Gastroesophageal sphincter (tissue), 4 donors: ENCODE measurements at regions not wholly inside any gene's neighbourhood (a gene's known extent, or its start where the extent isn't known, plus 50 kb on each side); places are given as distances from the start of the nearest gene placed in this dataset.

ENCODE experiments used
- ATAC-seq: fragments of 150-250 bp; one replicate; pipeline ENCODE4 v1.9.1; 2016; ENCODE audit warnings: mild to moderate bottlenecking, moderate library complexity
- H3K27ac ChIP-seq, 4 donors: fragments of 200-600 bp; sonication (generic) in 3 of 4; 1 replicate in 3 of 4; 2 replicates in 1 of 4; pipeline ENCODE4 v1.5.1; 2016 to 2019
- H3K27me3 ChIP-seq: fragments of 200-600 bp; sonication (generic); one replicate; pipeline ENCODE4 v1.5.1; 2019
- H3K36me3 ChIP-seq, 2 donors: fragments of 200-600 bp; sonication (generic); one replicate each; pipeline ENCODE4 v1.5.1; 2019; ENCODE audit warnings: control low read depth in 1 of 2
- H3K4me1 ChIP-seq, 3 donors: fragments of 200-600 bp; sonication (generic); 1 replicate in 2 of 3; 2 replicates in 1 of 3; pipeline ENCODE4 v1.5.1; 2016 to 2019; ENCODE audit warnings: control low read depth in 2 of 3
- H3K4me3 ChIP-seq, 2 donors: fragments of 200-600 bp; sonication (generic); one replicate each; pipeline ENCODE4 v1.5.1; 2019; ENCODE audit warnings: mild to moderate bottlenecking in 1 of 2, moderate library complexity in 1 of 2
- H3K9me3 ChIP-seq, 3 donors: fragments of 200-600 bp; sonication (generic); one replicate each; pipeline ENCODE4 v1.5.1; 2017 to 2019; ENCODE audit warnings: control low read depth in 2 of 3
- EP300 ChIP-seq: sonication (generic); formaldehyde crosslinking; IDR thresholded peaks from one replicate; pipeline ENCODE4 v1.6.1; 2017; ENCODE audit warnings: antibody characterized with exemption, mild to moderate bottlenecking
- POLR2A ChIP-seq, 2 donors: fragments of 450-650 bp; IDR thresholded peaks; one replicate each; pipeline ENCODE4 v1.6.1; 2017; ENCODE audit warnings: antibody characterized with exemption in 2 of 2, mild to moderate bottlenecking in 2 of 2, moderate library complexity in 1 of 2
- POLR2AphosphoS5 ChIP-seq: sonication (generic); formaldehyde crosslinking; IDR thresholded peaks from one replicate; pipeline ENCODE4 v1.6.1; 2017; ENCODE audit warnings: antibody characterized with exemption
- WGBS, 2 donors: methylation state at CpG; one replicate each; pipeline ENCODE4 v1.1.5; 2018; ENCODE audit warnings: low coverage in 1 of 2; 5-methylcytosine and 5-hydroxymethylcytosine counted together
- TF ChIP-seq, protein P1 (sequence below), 4 experiments: fragments of 200-600 bp in 2 of 4; fragments of 450-650 bp in 2 of 4; sonication (generic) in 1 of 4; IDR thresholded peaks; one replicate each; pipeline ENCODE4 v1.5.1; 2017 to 2019; ENCODE audit warnings: antibody characterized with exemption in 4 of 4, mild to moderate bottlenecking in 2 of 4, moderate library complexity in 2 of 4

- Histone ChIP-seq H3K27me3 (no peaks in the 10 kb centered on the region), H3K4me1 (peaks cover 0 to 19% (median 9%) of the 10 kb centered on the region in 3 donors), H3K27ac (peak overlapping the region in 2 of 4 donors; percentile 59 to 77), H3K4me3 (no peak overlapping the region), H3K36me3 (no peaks in the 10 kb centered on the region), H3K9me3 (no peaks in the 10 kb centered on the region)
- no peak for ATAC-seq
- TF ChIP-seq POLR2AphosphoS5 (no peak), EP300 (no peak), POLR2A (IDR thresholded peaks at IDR 0.05) (no peak)
- TF ChIP-seq, protein P1, sequence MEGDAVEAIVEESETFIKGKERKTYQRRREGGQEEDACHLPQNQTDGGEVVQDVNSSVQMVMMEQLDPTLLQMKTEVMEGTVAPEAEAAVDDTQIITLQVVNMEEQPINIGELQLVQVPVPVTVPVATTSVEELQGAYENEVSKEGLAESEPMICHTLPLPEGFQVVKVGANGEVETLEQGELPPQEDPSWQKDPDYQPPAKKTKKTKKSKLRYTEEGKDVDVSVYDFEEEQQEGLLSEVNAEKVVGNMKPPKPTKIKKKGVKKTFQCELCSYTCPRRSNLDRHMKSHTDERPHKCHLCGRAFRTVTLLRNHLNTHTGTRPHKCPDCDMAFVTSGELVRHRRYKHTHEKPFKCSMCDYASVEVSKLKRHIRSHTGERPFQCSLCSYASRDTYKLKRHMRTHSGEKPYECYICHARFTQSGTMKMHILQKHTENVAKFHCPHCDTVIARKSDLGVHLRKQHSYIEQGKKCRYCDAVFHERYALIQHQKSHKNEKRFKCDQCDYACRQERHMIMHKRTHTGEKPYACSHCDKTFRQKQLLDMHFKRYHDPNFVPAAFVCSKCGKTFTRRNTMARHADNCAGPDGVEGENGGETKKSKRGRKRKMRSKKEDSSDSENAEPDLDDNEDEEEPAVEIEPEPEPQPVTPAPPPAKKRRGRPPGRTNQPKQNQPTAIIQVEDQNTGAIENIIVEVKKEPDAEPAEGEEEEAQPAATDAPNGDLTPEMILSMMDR (IDR thresholded peaks at IDR 0.05): no peak
- WGBS, 2 donors: 69 to 80% methylated on average over 4 to 6 of the region's 6 CpGs
Measured at GRCh38 chr21:33977017-33977720, 61.6 kb upstream of the ATP5PO start.

DNA sequence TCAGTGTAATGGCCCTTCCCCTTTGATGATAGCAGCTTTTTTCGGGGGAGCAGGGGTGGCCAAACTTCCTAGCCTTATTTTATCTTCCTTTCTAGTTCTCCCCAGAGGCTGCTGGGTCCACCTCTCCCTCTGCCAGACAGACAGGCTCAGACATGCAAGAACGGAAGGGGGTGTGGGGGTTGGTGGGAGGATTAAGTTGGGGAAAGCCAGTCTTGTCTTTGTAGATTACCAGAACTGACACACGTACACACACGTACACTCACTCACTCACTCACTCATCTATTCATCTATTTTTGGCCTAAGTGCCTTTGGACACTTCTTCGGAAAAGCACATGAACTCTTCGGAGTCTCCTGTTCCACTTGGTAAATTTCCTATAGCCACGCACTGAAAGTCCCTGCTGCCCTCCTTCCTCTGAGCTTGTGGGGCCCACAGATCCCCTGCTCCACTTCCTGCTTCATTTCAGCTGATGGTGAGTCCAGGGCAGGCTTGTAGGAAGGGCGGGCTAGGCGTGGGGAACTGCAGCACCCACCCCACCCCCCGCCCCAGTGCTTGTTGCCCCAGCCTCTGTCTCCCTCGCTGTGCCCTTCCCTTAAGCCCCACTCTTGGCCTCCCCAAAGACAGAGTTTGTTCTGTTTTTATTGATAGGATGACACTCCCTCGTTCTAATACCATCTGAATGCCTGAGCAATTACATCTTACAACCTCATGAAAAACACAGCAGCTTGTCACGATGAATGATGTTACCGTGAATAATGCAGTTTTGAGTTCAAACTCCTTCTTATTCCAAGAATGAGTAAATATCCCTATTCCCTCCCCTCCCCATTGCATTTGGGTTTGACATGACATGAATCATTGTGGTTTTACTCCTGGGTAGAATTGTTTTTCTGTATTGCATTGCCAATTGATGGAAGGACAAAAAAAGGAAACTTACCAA, 60.7 kb upstream of the ATP5PO start:
- Histone ChIP-seq H3K4me3 (no peak overlapping the region), H3K27ac (peak overlapping the region in 3 of 4 donors; percentile 59 to 77 (median 64))
- peak; percentile 71 for ATAC-seq

GRCh38 chr21:33975548-33976081, 60.0 kb upstream of the ATP5PO start:
- H3K27ac ChIP-seq: peak overlapping the region in 3 of 4 donors; percentile 59 to 77 (median 64)
- H3K36me3 ChIP-seq: no peaks in the 10 kb centered on the region
- no peaks in the 10 kb centered on the region for H3K9me3 ChIP-seq
- peaks cover 0 to 19% (median 9%) of the 10 kb centered on the region in 3 donors for H3K4me1 ChIP-seq
- ATAC-seq: peak; percentile 38
- no peaks in the 10 kb centered on the region for H3K27me3 ChIP-seq
- H3K4me3 ChIP-seq: no peak overlapping the region
- TF ChIP-seq POLR2A (IDR thresholded peaks at IDR 0.05) (no peak), EP300 (no peak), POLR2AphosphoS5 (no peak)
- TF ChIP-seq, protein P1 (IDR thresholded peaks at IDR 0.05): no peak
- WGBS, 2 donors: 73 to 93% methylated on average over 3 to 7 of the region's 7 CpGs

More for the DNA sequence above, 60.7 kb upstream of the ATP5PO start:
- 21 to 26% methylated on average over 3 to 14 of the region's 14 CpGs for WGBS, 2 donors
- no peaks in the 10 kb centered on the region for H3K36me3 ChIP-seq
- H3K4me1 ChIP-seq: peaks cover 0 to 19% (median 9%) of the 10 kb centered on the region in 3 donors
- no peaks in the 10 kb centered on the region for H3K9me3 ChIP-seq
- TF ChIP-seq, protein P1 (IDR thresholded peaks at IDR 0.05): no peak
- TF ChIP-seq EP300: no peak
- TF ChIP-seq POLR2AphosphoS5: no peak
- TF ChIP-seq POLR2A (IDR thresholded peaks at IDR 0.05): no peak
- no peaks in the 10 kb centered on the region for H3K27me3 ChIP-seq

DNA sequence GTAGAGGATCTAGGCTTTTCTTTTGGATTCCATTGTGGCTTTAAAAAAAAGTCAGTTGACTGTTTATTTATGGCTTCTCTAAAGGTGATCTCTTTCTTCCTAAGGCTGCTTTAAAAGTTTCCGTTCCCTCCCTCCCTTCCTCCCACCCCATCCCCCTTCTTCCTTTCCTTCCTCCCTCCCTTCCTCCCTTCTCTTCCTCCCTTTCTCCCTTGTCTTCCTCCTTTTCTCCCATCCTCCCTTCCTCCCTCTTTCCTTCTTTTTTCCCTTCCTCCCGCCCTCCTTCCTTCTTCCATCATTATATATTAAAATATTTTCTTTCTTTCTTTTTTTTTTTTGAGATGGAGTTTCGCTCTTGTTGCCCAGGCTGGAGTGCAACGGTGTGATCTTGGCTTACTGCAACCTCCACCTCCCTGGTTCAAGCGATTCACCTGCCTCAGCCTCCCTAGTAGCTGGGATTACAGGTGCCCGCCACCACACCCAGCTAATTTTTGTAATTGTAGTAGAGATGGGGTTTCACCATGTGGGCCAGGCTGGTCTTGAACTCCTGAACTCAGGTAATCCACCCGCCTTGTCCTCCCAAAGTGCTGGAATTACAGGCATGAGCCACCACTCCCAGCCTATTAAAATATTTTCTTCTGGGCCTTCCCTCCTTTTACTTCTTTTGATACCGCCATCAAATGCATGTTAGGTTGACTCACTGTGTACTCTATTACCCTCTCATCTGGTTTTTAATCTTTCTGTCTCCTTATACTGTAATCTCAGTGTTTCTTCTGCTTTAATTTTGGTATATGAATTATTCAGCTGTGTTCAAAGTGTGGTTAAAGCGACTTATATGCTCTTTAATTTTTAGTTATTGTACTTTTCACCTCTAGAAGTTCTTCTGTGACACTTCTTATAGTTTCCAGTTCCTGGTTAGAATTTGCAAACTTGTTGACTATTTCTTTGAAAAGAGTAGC, 59.2 kb upstream of the ATP5PO start:
- no peak overlapping the region for H3K4me3 ChIP-seq
- no peak for ATAC-seq
- peaks cover 0 to 22% (median 9%) of the 10 kb centered on the region in 3 donors for H3K4me1 ChIP-seq
- H3K27me3 ChIP-seq: no peaks in the 10 kb centered on the region
- TF ChIP-seq, protein P1 (IDR thresholded peaks at IDR 0.05): no peak
- TF ChIP-seq POLR2A (IDR thresholded peaks at IDR 0.05) (no peak), POLR2AphosphoS5 (no peak), EP300 (no peak)
- 94 to 100% methylated on average over 4 to 9 of the region's 9 CpGs for WGBS, 2 donors
- H3K9me3 ChIP-seq: no peaks in the 10 kb centered on the region
- H3K27ac ChIP-seq: no peak overlapping the region
- H3K36me3 ChIP-seq: no peaks in the 10 kb centered on the region
